ENCODE measurements at regions not wholly inside any gene's neighbourhood (a gene's known extent, or its start where the extent isn't known, plus 50 kb on each side); places are given as distances from the start of the nearest gene placed in this dataset.

DNA sequence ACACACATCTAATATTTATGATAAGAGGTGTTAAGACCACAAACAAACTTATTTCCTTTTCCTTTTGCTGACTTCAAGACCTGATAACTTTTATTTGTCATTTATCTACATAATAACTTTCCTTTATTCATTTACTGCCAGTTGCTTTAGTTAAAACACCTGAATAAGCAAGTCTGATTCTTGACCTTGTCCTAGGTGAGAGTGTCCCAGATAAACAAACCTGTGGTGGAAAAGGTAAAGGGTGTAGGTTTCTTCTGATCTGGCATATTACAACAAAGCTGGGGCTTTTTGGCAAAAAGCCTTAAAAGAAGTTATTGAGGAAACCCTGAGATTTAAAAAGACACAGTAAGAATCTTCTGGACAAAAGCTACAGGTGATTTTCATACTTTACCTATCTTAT, 191.5 kb downstream of the ZBBX start:
- no peak overlapping the region for H3K4me3 ChIP-seq (ENCODE audit: low read depth, low read length)
- DNase-seq (ENCODE audit: low read depth): no peak
- TF ChIP-seq, protein P1, sequence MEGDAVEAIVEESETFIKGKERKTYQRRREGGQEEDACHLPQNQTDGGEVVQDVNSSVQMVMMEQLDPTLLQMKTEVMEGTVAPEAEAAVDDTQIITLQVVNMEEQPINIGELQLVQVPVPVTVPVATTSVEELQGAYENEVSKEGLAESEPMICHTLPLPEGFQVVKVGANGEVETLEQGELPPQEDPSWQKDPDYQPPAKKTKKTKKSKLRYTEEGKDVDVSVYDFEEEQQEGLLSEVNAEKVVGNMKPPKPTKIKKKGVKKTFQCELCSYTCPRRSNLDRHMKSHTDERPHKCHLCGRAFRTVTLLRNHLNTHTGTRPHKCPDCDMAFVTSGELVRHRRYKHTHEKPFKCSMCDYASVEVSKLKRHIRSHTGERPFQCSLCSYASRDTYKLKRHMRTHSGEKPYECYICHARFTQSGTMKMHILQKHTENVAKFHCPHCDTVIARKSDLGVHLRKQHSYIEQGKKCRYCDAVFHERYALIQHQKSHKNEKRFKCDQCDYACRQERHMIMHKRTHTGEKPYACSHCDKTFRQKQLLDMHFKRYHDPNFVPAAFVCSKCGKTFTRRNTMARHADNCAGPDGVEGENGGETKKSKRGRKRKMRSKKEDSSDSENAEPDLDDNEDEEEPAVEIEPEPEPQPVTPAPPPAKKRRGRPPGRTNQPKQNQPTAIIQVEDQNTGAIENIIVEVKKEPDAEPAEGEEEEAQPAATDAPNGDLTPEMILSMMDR (IDR thresholded peaks at IDR 0.05; ENCODE audit: insufficient read depth, low read depth, low read length): no peak

DNA sequence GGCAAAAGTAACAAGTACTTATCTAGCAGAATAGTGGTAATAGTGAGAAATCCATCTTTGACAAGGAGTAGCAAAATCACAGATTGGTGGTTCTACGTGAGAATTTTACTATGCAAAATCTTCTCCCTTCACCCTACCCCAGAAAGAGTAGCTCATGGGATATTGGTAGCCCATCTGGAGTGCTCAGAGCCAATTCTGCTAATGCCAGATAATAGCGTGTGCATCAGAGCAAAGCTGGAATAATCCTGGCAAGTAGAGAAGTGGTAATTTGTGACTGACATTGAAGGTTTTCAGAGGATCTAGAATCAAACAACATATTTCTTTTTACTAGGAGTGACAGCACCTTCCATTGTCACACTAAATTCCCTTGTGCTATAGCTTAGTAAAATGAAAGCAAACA, 192.9 kb downstream of the ZBBX start:
- TF ChIP-seq, protein P1 (IDR thresholded peaks at IDR 0.05; ENCODE audit: insufficient read depth, low read depth, low read length): no peak
- no peak for DNase-seq (ENCODE audit: low read depth)
- no peak overlapping the region for H3K4me3 ChIP-seq (ENCODE audit: low read depth, low read length)

DNA sequence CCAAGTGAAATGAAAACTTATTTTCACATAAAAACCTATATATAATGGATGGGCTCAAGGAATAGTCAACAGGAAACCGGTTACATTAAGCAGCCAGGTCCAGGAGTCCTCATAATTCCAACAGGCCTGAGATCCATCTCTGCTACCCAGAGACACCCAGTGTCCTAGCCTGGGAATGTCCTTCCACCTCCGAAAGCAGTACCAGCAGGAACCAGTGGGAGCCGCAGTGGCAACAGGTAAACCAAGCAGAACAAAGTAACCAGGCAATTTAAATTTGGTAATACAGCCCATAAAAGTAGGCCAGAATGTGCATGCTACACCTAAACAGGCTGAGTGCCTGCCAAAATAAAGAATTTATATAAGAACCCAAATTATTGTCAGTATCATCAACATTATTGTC, 195.6 kb downstream of the ZBBX start:
- no peak for DNase-seq (ENCODE audit: low read depth)

DNA sequence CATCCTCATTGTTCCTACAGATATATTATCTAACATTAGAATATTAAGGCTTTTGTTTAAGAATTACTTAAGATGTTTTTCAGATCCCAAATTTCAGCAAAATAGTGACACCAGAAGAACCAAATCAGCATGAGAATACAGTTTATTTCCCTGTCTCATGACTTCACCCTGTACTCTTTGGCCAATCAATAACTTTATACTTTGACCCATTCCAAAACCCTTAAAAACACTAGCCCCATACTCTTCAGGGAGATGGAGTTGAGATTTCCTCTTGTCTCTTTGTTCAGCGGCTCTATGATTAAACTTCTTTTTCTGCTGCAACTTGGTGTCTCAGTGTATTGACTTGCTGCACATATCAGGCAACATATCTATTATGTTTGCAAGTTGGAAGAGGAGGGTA, 207.7 kb downstream of the ZBBX start:
- no peak for DNase-seq (ENCODE audit: low read depth)
- TF ChIP-seq, protein P1 (IDR thresholded peaks at IDR 0.05; ENCODE audit: insufficient read depth, low read depth, low read length): no peak

More for the DNA sequence above, 195.6 kb downstream of the ZBBX start:
- H3K4me3 ChIP-seq (ENCODE audit: low read depth, low read length): no peak overlapping the region
- TF ChIP-seq, protein P1 (IDR thresholded peaks at IDR 0.05; ENCODE audit: insufficient read depth, low read depth, low read length): no peak

DNA sequence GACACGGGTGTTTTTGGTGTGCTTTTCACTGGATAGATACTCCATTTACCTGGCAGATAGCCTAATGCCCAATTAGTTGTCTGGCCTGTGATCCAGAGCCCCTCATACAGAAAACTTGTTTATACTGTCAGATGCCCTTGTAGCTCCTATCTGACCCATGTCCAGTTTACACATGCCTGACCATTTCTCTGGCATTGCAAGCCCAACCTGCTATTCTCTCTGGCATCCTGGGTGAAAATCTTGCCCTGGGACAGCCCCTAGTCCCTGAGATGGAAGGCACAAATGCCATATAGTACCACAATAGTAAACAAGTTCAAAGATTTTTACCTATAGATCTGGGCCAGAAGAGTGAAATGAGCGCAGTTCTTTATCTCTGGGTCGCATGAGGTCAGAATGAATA, 212.6 kb downstream of the ZBBX start:
- TF ChIP-seq, protein P1 (IDR thresholded peaks at IDR 0.05; ENCODE audit: insufficient read depth, low read depth, low read length): no peak
- no peak overlapping the region for H3K4me3 ChIP-seq (ENCODE audit: low read depth, low read length)
- no peak for DNase-seq (ENCODE audit: low read depth)

More for the DNA sequence above, 207.7 kb downstream of the ZBBX start:
- H3K4me3 ChIP-seq (ENCODE audit: low read depth, low read length): no peak overlapping the region

DNA sequence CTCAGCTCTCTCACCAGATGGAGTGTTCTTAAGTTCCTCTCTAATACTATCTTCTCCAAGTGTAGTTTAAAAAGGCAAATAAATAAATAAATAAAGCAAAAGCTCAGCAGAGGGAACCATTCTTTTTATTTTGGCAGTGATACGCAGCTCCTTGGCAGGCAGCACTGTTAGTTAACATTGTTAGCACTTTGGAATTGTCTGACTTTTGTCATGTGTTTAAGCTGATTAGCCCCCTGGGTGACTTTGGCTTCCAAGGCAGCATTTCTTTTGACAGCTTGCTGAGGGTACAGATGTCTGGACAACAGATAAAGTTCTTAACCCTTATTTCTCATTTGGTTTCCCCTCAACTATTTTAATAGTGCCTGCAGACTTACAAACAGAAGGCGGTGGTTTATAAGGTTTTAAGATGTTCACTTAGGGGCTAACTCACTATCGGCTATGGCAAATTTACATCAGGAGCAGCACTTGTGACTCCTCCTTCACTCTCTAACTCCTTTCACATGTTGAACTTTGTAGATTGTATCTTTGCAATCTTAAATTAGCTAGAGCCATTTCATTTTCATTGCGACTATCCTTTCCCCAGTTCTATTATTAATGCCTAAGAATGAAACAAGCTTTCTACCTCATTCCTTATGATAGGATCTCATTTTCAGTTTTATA, 213.4 kb downstream of the ZBBX start:
- no peak overlapping the region for H3K4me3 ChIP-seq (ENCODE audit: low read depth, low read length)
- no peak for DNase-seq (ENCODE audit: low read depth)
- TF ChIP-seq, protein P1 (IDR thresholded peaks at IDR 0.05; ENCODE audit: insufficient read depth, low read depth, low read length): no peak

DNA sequence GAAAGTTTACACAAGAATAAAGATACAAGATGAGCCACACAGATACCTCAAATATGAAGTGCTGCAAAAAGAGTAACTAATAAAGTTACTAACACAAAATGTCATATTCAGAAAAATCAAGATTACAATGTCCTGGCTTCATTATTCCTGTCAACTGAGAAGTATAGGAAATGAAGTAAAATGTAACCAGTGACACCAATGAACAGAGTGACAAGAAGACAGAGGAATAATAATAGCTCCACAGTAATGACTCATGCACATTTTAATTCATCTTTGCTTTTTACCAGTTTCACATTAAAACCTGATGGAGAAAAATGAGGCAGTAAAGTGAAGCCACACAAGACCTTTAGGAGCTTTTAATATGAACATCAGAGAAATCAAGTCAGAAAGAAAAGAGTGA, 214.1 kb downstream of the ZBBX start:
- TF ChIP-seq, protein P1 (IDR thresholded peaks at IDR 0.05; ENCODE audit: insufficient read depth, low read depth, low read length): no peak
- DNase-seq (ENCODE audit: low read depth): no peak
- H3K4me3 ChIP-seq (ENCODE audit: low read depth, low read length): no peak overlapping the region

Data from fibroblast of villous mesenchyme (primary cell).